ENCODE measurements at regions not wholly inside any gene's neighbourhood (a gene's known extent, or its start where the extent isn't known, plus 50 kb on each side); places are given as distances from the start of the nearest gene placed in this dataset.
"Not testable (repeated sequence)": the region's sequence is repeated elsewhere in the genome, so short reads cannot be mapped to it uniquely, and the experiment has no call there.

DNA sequence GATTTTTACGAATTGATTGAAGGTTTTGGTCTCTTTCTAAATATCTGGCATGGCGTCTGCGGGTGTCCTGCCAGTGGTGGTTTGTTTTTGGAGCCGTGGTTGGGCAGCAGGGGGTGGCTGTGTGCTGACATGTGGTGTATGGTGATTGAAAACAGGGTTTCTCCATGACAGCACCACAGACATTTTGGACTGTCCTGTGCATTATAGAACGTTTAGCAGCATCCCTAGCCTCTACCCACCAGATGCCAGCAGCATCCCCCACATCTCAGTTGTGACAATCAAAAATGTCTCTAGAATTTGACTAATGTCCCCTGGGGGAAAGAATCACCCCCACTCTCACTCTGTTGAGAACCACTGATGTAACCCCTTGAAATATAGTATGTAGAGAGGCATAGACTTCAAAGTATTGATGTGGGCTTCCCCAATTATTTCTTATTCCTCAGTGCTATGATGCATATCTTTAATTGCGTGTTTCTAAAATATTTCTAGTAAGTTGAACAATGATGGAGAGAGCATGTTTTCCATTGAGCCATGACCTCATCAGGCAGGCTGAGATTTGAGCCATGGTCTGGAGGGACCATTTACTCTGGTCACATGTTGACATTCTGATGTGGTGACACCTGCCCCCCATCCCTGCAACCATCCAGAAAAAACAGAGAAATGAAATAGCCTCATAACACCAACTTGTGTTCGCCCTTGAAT lies 77.4 kb upstream of the MID1 start:
- DNase-seq (no peak), ATAC-seq (ENCODE audit: insufficient read depth, low FRiP score) (no peak)
- Histone ChIP-seq H3K9ac (ENCODE audit: insufficient read depth in 1 of 2, low read length in 2 of 2) (no peak overlapping the region), H3K9me3 (ENCODE audit: control insufficient read depth in 4 of 4, insufficient read depth in 3 of 4, low read length in 3 of 4) (peaks cover 0 to 2% (median 0%) of the 10 kb centered on the region in 4 donors), H3K27me3 (ENCODE audit: control insufficient read depth in 3 of 3, insufficient read depth in 3 of 3, low read length in 2 of 3) (peaks cover 0 to 4% (median 2%) of the 10 kb centered on the region in 3 donors), H3K27ac (ENCODE audit: low read depth in 1 of 2, low read length in 1 of 2) (no peak overlapping the region), H3K4me1 (ENCODE audit: control insufficient read depth in 5 of 5, insufficient read depth in 5 of 5, low read length in 5 of 5) (no peaks in the 10 kb centered on the region), H3K4me3 (no peak overlapping the region), H3K36me3 (ENCODE audit: control insufficient read depth in 4 of 4, insufficient read depth in 4 of 4, low read length in 4 of 4) (no peaks in the 10 kb centered on the region)
- WGBS, 2 donors, result 65 to 85% methylated on average over 7 of the region's 7 CpGs
- TF ChIP-seq, protein P1, sequence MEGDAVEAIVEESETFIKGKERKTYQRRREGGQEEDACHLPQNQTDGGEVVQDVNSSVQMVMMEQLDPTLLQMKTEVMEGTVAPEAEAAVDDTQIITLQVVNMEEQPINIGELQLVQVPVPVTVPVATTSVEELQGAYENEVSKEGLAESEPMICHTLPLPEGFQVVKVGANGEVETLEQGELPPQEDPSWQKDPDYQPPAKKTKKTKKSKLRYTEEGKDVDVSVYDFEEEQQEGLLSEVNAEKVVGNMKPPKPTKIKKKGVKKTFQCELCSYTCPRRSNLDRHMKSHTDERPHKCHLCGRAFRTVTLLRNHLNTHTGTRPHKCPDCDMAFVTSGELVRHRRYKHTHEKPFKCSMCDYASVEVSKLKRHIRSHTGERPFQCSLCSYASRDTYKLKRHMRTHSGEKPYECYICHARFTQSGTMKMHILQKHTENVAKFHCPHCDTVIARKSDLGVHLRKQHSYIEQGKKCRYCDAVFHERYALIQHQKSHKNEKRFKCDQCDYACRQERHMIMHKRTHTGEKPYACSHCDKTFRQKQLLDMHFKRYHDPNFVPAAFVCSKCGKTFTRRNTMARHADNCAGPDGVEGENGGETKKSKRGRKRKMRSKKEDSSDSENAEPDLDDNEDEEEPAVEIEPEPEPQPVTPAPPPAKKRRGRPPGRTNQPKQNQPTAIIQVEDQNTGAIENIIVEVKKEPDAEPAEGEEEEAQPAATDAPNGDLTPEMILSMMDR (IDR thresholded peaks at IDR 0.05; ENCODE audit: control extremely low read depth, extremely low read depth), result no peak

DNA sequence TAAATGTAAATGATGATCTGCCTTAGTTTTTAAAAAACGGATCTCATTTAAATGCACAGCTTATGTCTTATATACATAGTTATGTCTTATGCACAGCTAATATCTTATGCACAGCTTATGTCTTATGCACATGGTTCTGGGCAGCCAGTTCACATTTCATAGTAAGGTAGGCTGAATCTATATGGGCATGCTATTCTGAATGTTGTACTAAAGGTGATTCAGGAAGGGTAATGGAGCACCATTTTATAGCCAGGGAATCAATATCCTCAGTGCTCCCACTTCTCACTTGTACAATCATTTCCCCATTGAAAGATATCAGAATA lies 77.9 kb upstream of the MID1 start:
- no peak for DNase-seq
- Histone ChIP-seq H3K27me3 (ENCODE audit: control insufficient read depth in 3 of 3, insufficient read depth in 3 of 3, low read length in 2 of 3) (peaks cover 0 to 4% (median 2%) of the 10 kb centered on the region in 3 donors), H3K9ac (ENCODE audit: insufficient read depth in 1 of 2, low read length in 2 of 2) (no peak overlapping the region), H3K27ac (ENCODE audit: low read depth in 1 of 2, low read length in 1 of 2) (no peak overlapping the region), H3K4me3 (no peak overlapping the region), H3K36me3 (ENCODE audit: control insufficient read depth in 4 of 4, insufficient read depth in 4 of 4, low read length in 4 of 4) (no peaks in the 10 kb centered on the region), H3K4me1 (ENCODE audit: control insufficient read depth in 5 of 5, insufficient read depth in 5 of 5, low read length in 5 of 5) (no peaks in the 10 kb centered on the region), H3K9me3 (ENCODE audit: control insufficient read depth in 4 of 4, insufficient read depth in 3 of 4, low read length in 3 of 4) (peaks cover 0 to 2% (median 0%) of the 10 kb centered on the region in 4 donors)
- TF ChIP-seq, protein P1 (IDR thresholded peaks at IDR 0.05; ENCODE audit: control extremely low read depth, extremely low read depth), result no peak
- WGBS, 2 donors, result 55 to 100% methylated on average over 1 of the region's 1 CpG
- ATAC-seq (ENCODE audit: insufficient read depth, low FRiP score), result no peak

DNA sequence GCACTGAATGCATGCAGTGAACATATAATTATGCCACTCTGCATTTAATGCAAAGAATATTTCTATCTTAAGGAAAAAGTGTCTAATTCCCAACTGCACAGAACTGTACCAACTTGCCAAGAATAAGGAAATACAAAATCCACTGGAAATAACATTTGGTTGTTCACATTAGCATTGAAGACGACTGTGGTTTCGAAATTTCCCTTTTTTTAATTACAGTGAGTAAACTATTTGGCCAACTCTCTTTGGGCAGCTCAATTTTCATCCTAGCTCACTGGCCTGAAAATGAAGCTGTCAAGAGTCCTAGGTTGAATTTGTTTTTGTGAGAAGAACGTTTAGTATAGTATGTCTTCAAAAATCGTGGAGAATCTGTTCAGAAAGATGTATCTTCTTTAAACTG lies 81.6 kb upstream of the MID1 start:
- WGBS, 2 donors, result 54 to 61% methylated on average over 4 of the region's 4 CpGs
- Histone ChIP-seq H3K27ac (ENCODE audit: low read depth in 1 of 2, low read length in 1 of 2) (no peak overlapping the region), H3K4me1 (ENCODE audit: control insufficient read depth in 5 of 5, insufficient read depth in 5 of 5, low read length in 5 of 5) (no peaks in the 10 kb centered on the region), H3K27me3 (ENCODE audit: control insufficient read depth in 3 of 3, insufficient read depth in 3 of 3, low read length in 2 of 3) (peaks cover 0 to 4% (median 2%) of the 10 kb centered on the region in 3 donors), H3K36me3 (ENCODE audit: control insufficient read depth in 4 of 4, insufficient read depth in 4 of 4, low read length in 4 of 4) (no peaks in the 10 kb centered on the region), H3K9ac (ENCODE audit: insufficient read depth in 1 of 2, low read length in 2 of 2) (no peak overlapping the region), H3K9me3 (ENCODE audit: control insufficient read depth in 4 of 4, insufficient read depth in 3 of 4, low read length in 3 of 4) (no peaks in the 10 kb centered on the region), H3K4me3 (no peak overlapping the region)
- TF ChIP-seq, protein P1 (IDR thresholded peaks at IDR 0.05; ENCODE audit: control extremely low read depth, extremely low read depth), result no peak
- ATAC-seq (ENCODE audit: insufficient read depth, low FRiP score) (no peak), DNase-seq (no peak)

DNA sequence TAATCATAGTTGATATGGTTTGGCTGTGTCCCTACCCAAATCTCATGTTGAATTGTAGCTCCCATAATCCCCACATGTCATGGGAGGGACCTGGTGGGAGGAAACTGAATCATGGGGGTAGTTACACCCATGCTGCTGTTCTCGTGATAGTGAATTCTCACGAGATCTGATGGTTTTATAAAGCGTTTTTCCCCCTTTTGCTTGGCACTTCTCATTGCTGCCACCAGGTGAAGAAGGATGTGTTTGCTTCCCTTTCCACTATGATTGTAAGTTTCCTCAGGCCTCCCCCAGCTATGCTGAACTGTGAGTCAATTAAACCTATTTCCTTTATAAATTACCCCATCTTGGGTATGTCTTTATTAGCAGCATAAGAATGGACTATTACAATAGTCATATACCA lies 86.0 kb upstream of the MID1 start:
- H3K36me3 ChIP-seq (ENCODE audit: control insufficient read depth in 4 of 4, insufficient read depth in 4 of 4, low read length in 4 of 4); H3K27ac ChIP-seq (ENCODE audit: low read depth in 1 of 2, low read length in 1 of 2); H3K4me3 ChIP-seq; DNase-seq; ATAC-seq (ENCODE audit: insufficient read depth, low FRiP score); H3K4me1 ChIP-seq (ENCODE audit: control insufficient read depth in 5 of 5, insufficient read depth in 5 of 5, low read length in 5 of 5); H3K9me3 ChIP-seq (ENCODE audit: control insufficient read depth in 4 of 4, insufficient read depth in 3 of 4, low read length in 3 of 4); H3K27me3 ChIP-seq (ENCODE audit: control insufficient read depth in 3 of 3, insufficient read depth in 3 of 3, low read length in 2 of 3); H3K9ac ChIP-seq (ENCODE audit: insufficient read depth in 1 of 2, low read length in 2 of 2): not testable (repeated sequence)
- WGBS, 2 donors, result 57 to 96% methylated on average over 3 of the region's 3 CpGs

Measured in lung (tissue), 11 donors.